ENCODE measurements at regions not wholly inside any gene's neighbourhood (a gene's known extent, or its start where the extent isn't known, plus 50 kb on each side); places are given as distances from the start of the nearest gene placed in this dataset.

DNA sequence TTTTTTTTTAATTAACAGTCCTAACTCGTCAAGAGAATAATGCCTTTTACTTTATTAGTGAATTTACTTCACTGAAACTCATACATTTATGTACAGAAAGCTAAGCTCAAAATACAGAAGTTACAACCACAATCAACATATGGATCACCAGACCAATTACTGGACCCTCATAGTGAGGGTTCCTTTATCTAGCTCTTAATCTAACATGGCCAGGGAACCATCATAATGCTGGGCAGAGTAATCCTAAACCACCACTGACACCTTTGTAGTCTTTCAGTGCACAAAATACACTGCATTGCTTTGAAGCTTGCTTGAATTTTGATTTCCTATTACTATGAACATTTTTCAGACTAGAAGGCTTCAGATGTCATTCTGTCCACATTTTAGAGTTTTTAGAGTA, 1406.6 kb upstream of the PCDH9 start:
- TF ChIP-seq EZH2 (IDR thresholded peaks at IDR 0.05) (no peak), POLR2AphosphoS5 (IDR thresholded peaks at IDR 0.05; ENCODE audit: borderline replicate concordance, low read depth, low read length) (no peak), FOXP2 (optimal IDR thresholded peaks at IDR 0.05; ENCODE audit: control extremely low read depth, extremely low read length, insufficient read depth) (no peak)

All from SK-N-MC (cell line).